ENCODE measurements at regions not wholly inside any gene's neighbourhood (a gene's known extent, or its start where the extent isn't known, plus 50 kb on each side); places are given as distances from the start of the nearest gene placed in this dataset.

DNA sequence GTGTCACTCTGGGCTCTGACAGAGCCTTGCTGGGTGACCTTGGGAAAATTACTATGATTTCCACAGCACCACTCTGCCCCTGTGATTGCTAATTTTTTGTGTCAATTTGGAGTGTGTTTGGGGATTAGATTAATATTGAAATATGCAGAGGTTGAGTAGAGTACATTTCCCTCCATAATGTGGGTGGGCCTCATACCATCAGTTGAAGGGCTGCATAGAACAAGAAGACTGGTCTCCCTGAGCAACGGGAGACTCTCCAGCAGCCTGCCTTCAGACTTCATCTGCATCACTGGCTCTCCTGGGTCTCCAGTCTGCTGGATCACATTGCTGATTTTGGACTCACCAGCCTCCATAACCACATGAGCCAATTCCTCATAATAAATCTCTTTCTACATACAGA lies 313.7 kb downstream of the TNS1 start:
- TF ChIP-seq, protein P1, sequence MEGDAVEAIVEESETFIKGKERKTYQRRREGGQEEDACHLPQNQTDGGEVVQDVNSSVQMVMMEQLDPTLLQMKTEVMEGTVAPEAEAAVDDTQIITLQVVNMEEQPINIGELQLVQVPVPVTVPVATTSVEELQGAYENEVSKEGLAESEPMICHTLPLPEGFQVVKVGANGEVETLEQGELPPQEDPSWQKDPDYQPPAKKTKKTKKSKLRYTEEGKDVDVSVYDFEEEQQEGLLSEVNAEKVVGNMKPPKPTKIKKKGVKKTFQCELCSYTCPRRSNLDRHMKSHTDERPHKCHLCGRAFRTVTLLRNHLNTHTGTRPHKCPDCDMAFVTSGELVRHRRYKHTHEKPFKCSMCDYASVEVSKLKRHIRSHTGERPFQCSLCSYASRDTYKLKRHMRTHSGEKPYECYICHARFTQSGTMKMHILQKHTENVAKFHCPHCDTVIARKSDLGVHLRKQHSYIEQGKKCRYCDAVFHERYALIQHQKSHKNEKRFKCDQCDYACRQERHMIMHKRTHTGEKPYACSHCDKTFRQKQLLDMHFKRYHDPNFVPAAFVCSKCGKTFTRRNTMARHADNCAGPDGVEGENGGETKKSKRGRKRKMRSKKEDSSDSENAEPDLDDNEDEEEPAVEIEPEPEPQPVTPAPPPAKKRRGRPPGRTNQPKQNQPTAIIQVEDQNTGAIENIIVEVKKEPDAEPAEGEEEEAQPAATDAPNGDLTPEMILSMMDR (IDR thresholded peaks at IDR 0.05): no peak
- TF ChIP-seq POLR2A (IDR thresholded peaks at IDR 0.05): no peak

Measured in testis (tissue), 2 donors.